HFFc6 (cell line): ENCODE measurements at regions not wholly inside any gene's neighbourhood (a gene's known extent, or its start where the extent isn't known, plus 50 kb on each side); places are given as distances from the start of the nearest gene placed in this dataset.

Experiments used
- DNase-seq: peaks from one replicate; pipeline ENCODE4 v3.0.0-alpha.2; 2018
- H3K27ac Mint-ChIP-seq: 2 replicates; pipeline ENCODE4 v1.8.0; 2020; ENCODE audit warnings: mild to moderate bottlenecking, mixed read lengths
- H3K27me3 Mint-ChIP-seq: 2 replicates; pipeline ENCODE4 v1.8.0; 2021; ENCODE audit warnings: mild to moderate bottlenecking, moderate library complexity, mixed read lengths; ENCODE audit not compliant: insufficient read depth
- H3K36me3 Mint-ChIP-seq: 2 replicates; pipeline ENCODE4 v1.8.0; 2021; ENCODE audit warnings: low read depth, mixed read lengths
- H3K4me1 Mint-ChIP-seq: 2 replicates; pipeline ENCODE4 v1.8.0; 2020; ENCODE audit warnings: low read depth, mixed read lengths
- H3K4me3 Mint-ChIP-seq: 2 replicates; pipeline ENCODE4 v1.8.0; 2020; ENCODE audit warnings: mild to moderate bottlenecking, moderate library complexity, mixed read lengths
- H3K9me3 Mint-ChIP-seq: 2 replicates; pipeline ENCODE4 v1.8.0; 2020; ENCODE audit warnings: mild to moderate bottlenecking, mixed read lengths
- CTCF ChIP-seq: fragments of 200-600 bp; sonication (generic); IDR thresholded peaks from 2 replicates; pipeline ENCODE4 v1.5.0; 2021; ENCODE audit warnings: antibody characterized with exemption, mild to moderate bottlenecking

- DNase-seq, result no peak
- H3K4me1 Mint-ChIP-seq, result peaks cover 5% of the 10 kb centered on the region; the same call in 1 of the 2 replicates
- no peaks in the 10 kb centered on the region for H3K36me3 Mint-ChIP-seq
- H3K27me3 Mint-ChIP-seq, result no peaks in the 10 kb centered on the region; the same call in 1 of the 2 replicates
- H3K4me3 Mint-ChIP-seq, result no peak overlapping the region
- H3K27ac Mint-ChIP-seq, result no peak overlapping the region
- TF ChIP-seq CTCF, result no peak
- peaks cover 5% of the 10 kb centered on the region for H3K9me3 Mint-ChIP-seq
Observed at GRCh38 chr6:88361754-88362153, 195.6 kb upstream of the CNR1 start.

- Mint-ChIP-seq H3K36me3 (no peaks in the 10 kb centered on the region), H3K4me3 (no peak overlapping the region), H3K9me3 (peaks cover 5% of the 10 kb centered on the region), H3K27me3 (no peaks in the 10 kb centered on the region; the same call in 1 of the 2 replicates), H3K4me1 (peaks cover 5% of the 10 kb centered on the region; the same call in 1 of the 2 replicates), H3K27ac (no peak overlapping the region)
- DNase-seq, result no peak
- TF ChIP-seq CTCF, result no peak
Observed at GRCh38 chr6:88361298-88361697, 195.2 kb upstream of the CNR1 start.

- Mint-ChIP-seq H3K36me3 (no peaks in the 10 kb centered on the region), H3K27me3 (no peaks in the 10 kb centered on the region; the same call in 1 of the 2 replicates), H3K4me1 (peaks cover 5% of the 10 kb centered on the region; the same call in 1 of the 2 replicates), H3K4me3 (no peak overlapping the region), H3K9me3 (peaks cover 5% of the 10 kb centered on the region), H3K27ac (no peak overlapping the region)
- DNase-seq, result peak; percentile 28
- TF ChIP-seq CTCF, result no peak
Observed at GRCh38 chr6:88360203-88360797, 194.2 kb upstream of the CNR1 start.

DNA sequence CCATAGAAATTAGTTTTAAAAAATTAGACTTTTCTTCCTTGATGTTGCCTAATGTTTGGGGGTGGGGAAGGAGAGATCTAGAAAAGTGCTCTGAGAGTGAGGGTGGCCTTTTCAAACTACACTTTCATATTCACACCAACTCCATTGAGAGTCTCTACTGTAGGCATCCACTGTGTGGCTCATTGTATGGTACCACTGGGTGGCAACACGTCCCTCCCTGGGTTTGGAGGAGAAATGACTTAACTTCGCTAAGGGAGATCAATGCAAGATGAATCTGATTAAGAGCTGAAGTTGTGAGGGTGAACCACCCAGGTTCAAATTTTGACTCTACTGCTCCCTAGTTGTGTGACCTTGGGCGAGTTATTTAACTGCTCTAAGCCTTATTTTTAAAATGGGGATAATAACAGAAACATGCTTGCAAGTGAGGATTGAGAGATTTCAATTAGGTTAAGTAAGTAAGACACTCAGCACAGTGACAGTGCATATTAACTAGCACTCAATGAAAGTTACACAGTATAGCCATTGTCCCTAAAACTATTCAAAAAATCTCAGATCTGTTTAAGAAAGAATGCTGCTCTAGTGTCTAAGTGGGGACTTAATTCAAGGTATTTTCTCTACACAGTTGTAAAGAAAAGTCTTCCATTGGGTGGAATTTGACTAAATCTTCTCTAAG is 193.5 kb upstream of the CNR1 start:
- DNase-seq, result no peak
- peaks cover 5% of the 10 kb centered on the region; the same call in 1 of the 2 replicates for H3K4me1 Mint-ChIP-seq
- no peak overlapping the region for H3K4me3 Mint-ChIP-seq
- no peak for TF ChIP-seq CTCF
- no peaks in the 10 kb centered on the region; the same call in 1 of the 2 replicates for H3K27me3 Mint-ChIP-seq
- no peak overlapping the region for H3K27ac Mint-ChIP-seq
- peaks cover 5% of the 10 kb centered on the region; the same call in 1 of the 2 replicates for H3K9me3 Mint-ChIP-seq
- H3K36me3 Mint-ChIP-seq, result no peaks in the 10 kb centered on the region

GRCh38 chr6:88358846-88359245 is 192.7 kb upstream of the CNR1 start:
- no peak for TF ChIP-seq CTCF
- Mint-ChIP-seq H3K36me3 (no peaks in the 10 kb centered on the region), H3K4me3 (no peak overlapping the region), H3K27ac (no peak overlapping the region), H3K9me3 (peaks cover 11% of the 10 kb centered on the region), H3K4me1 (peaks cover 5% of the 10 kb centered on the region; the same call in 1 of the 2 replicates), H3K27me3 (no peaks in the 10 kb centered on the region; the same call in 1 of the 2 replicates)
- DNase-seq, result no peak
